GM23248 (cell line): ENCODE measurements at regions not wholly inside any gene's neighbourhood (a gene's known extent, or its start where the extent isn't known, plus 50 kb on each side); places are given as distances from the start of the nearest gene placed in this dataset.

ENCODE experiments used
- EZH2 ChIP-seq: fragments of 200-600 bp; sonication (generic); IDR thresholded peaks from 2 replicates; pipeline ENCODE4 v1.6.1; 2018; ENCODE audit warnings: antibody characterized with exemption, mild to moderate bottlenecking; ENCODE audit not compliant: insufficient read depth, poor library complexity, severe bottlenecking
- EZH2phosphoT487 ChIP-seq: fragments of 200-600 bp; sonication (generic); IDR thresholded peaks from 2 replicates; pipeline ENCODE4 v1.6.1; 2018; ENCODE audit warnings: antibody characterized with exemption, moderate library complexity, mild to moderate bottlenecking, low read depth; ENCODE audit not compliant: insufficient read depth

- TF ChIP-seq EZH2 (no peak), EZH2phosphoT487 (no peak)
Measured at GRCh38 chr7:41529831-41530230, 173.1 kb downstream of the INHBA start.
